ENCODE measurements at regions not wholly inside any gene's neighbourhood (a gene's known extent, or its start where the extent isn't known, plus 50 kb on each side); places are given as distances from the start of the nearest gene placed in this dataset.
A peak's percentile ranks its signal among the peaks of the same experiment; 100 is the strongest.

GRCh38 chr13:111662895-111663294 lies 342.5 kb downstream of the TEX29 start:
- Histone ChIP-seq H3K27ac (no peak overlapping the region), H3K9me3 (no peaks in the 10 kb centered on the region), H3K4me3 (no peak overlapping the region), H3K4me1 (no peaks in the 10 kb centered on the region), H3K27me3 (no peaks in the 10 kb centered on the region), H3K36me3 (replicated peaks in 1 of 2; ENCODE audit: insufficient read depth in 1 of 2, low read depth in 2 of 2) (no peaks in the 10 kb centered on the region)
- DNase-seq: no peak
- no peak for TF ChIP-seq POLR2A (IDR thresholded peaks at IDR 0.05)
- no peak for TF ChIP-seq CTCF (IDR thresholded peaks at IDR 0.05)
- no peak for ATAC-seq
- WGBS, 2 donors: 37 to 43% methylated on average over 4 of the region's 4 CpGs
- intact Hi-C loops (cut with DNase I): no loop called here

- no peak for DNase-seq
These were observed 343.1 kb downstream of the TEX29 start for GRCh38 chr13:111663505-111663904.

DNA sequence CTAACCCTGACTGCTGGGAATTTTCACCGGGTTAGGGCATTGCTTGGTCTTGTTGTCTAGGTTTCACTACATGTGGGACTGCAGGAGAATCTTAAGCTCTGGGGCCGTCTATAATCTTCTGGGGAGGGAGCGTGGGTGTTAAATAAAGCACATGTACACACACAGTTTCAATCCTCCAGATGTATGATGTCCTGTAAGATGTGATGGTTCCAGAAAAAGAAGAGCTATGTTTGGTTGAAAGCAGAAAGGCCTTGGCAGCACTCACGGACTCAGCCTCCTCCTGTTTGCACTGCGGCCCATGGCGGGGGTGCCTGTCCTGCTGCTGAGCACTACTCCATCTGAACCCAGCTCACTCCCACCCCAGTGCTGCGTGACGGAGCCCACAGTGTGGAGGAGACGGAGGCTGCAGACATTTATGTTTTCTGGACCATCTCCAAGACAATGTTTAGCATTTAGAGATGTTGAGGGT lies 343.5 kb downstream of the TEX29 start:
- H3K36me3 ChIP-seq (replicated peaks in 1 of 2; ENCODE audit: insufficient read depth in 1 of 2, low read depth in 2 of 2): no peaks in the 10 kb centered on the region
- TF ChIP-seq CTCF (IDR thresholded peaks at IDR 0.05) (no peak), POLR2A (IDR thresholded peaks at IDR 0.05) (no peak)
- 62 to 65% methylated on average over 9 of the region's 9 CpGs for WGBS, 2 donors
- H3K4me1 ChIP-seq: no peaks in the 10 kb centered on the region
- ATAC-seq: no peak
- no peak overlapping the region for H3K4me3 ChIP-seq
- H3K27me3 ChIP-seq: no peaks in the 10 kb centered on the region
- no peaks in the 10 kb centered on the region for H3K9me3 ChIP-seq
- no peak overlapping the region for H3K27ac ChIP-seq
- intact Hi-C loops (cut with DNase I): no loop called here
- peak in 1 of 4 donors; percentile 7 for DNase-seq

More at GRCh38 chr13:111663505-111663904, 343.1 kb downstream of the TEX29 start:
- TF ChIP-seq POLR2A (IDR thresholded peaks at IDR 0.05): no peak
- TF ChIP-seq CTCF (IDR thresholded peaks at IDR 0.05): no peak
- Histone ChIP-seq H3K4me1 (no peaks in the 10 kb centered on the region), H3K9me3 (no peaks in the 10 kb centered on the region), H3K4me3 (no peak overlapping the region), H3K36me3 (replicated peaks in 1 of 2; ENCODE audit: insufficient read depth in 1 of 2, low read depth in 2 of 2) (no peaks in the 10 kb centered on the region), H3K27ac (no peak overlapping the region), H3K27me3 (no peaks in the 10 kb centered on the region)
- 40 to 58% methylated on average over 12 of the region's 12 CpGs for WGBS, 2 donors
- ATAC-seq: no peak
- intact Hi-C loops (cut with DNase I): no loop called here

DNA sequence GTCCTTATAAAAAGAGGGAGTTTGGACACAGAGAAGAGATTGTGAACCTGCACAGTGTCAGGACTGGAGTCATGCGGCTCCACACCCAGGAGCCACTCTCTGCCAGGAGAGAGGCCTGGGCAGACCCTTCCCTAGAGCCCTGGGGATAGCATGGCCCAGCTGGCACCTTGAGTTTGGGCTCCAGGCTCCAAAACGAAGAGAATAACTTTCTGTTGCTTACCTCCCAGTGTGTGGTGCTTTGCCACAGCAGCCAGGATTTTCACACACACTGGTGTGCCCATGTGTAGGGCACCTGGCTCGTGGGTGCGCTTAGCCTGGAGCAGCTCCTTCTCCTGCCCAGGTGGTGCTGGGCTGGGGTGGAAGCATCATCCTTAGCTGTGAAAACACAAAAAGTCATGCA lies 344.3 kb downstream of the TEX29 start:
- intact Hi-C loops (cut with DNase I): no loop called here
- TF ChIP-seq POLR2A (IDR thresholded peaks at IDR 0.05): no peak
- no peak for TF ChIP-seq CTCF (IDR thresholded peaks at IDR 0.05)
- Histone ChIP-seq H3K27me3 (no peaks in the 10 kb centered on the region), H3K9me3 (no peaks in the 10 kb centered on the region), H3K27ac (no peak overlapping the region), H3K4me3 (no peak overlapping the region), H3K36me3 (replicated peaks in 1 of 2; ENCODE audit: insufficient read depth in 1 of 2, low read depth in 2 of 2) (no peaks in the 10 kb centered on the region), H3K4me1 (no peaks in the 10 kb centered on the region)
- 78 to 83% methylated on average over 4 of the region's 4 CpGs for WGBS, 2 donors
- ATAC-seq (no peak), DNase-seq (no peak)

DNA sequence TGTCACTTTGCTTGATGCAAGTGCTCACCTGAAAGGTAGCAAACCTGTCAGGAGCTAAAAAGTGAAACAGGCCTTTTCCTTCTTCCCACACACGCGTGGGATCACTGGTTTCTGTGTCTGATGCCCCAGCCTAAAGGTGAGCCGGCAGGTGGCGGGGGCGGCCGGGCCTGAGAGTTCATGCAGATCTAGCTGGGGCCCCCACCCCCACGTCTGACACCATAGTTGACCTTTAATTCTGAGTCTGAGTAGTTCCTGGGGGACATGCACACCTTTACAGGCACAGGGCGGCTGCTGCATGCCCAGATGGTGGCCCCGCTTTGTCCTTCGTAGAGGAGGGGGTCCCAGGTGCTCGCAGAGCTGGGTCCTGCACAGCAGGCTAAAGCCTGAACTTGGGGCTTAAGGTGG lies 345.3 kb downstream of the TEX29 start:
- intact Hi-C loops (cut with DNase I): no loop called here
- Histone ChIP-seq H3K36me3 (replicated peaks in 1 of 2; ENCODE audit: insufficient read depth in 1 of 2, low read depth in 2 of 2) (no peaks in the 10 kb centered on the region), H3K9me3 (no peaks in the 10 kb centered on the region), H3K27me3 (no peaks in the 10 kb centered on the region), H3K27ac (no peak overlapping the region), H3K4me1 (no peaks in the 10 kb centered on the region), H3K4me3 (no peak overlapping the region)
- WGBS, 2 donors: 53 to 60% methylated on average over 9 to 11 of the region's 11 CpGs
- DNase-seq (no peak), ATAC-seq (no peak)
- no peak for TF ChIP-seq CTCF (IDR thresholded peaks at IDR 0.05)
- no peak for TF ChIP-seq POLR2A (IDR thresholded peaks at IDR 0.05)

Measured in body of pancreas (tissue), 4 donors.